Adipocyte (in vitro differentiated cells): ENCODE measurements at regions not wholly inside any gene's neighbourhood (a gene's known extent, or its start where the extent isn't known, plus 50 kb on each side); places are given as distances from the start of the nearest gene placed in this dataset.
"Not testable (repeated sequence)": the region's sequence is repeated elsewhere in the genome, so short reads cannot be mapped to it uniquely, and the experiment has no call there.

Experiments
- DNase-seq: peaks from one replicate; pipeline ENCODE4 v3.0.0-alpha.2; 2015; ENCODE audit warnings: low read depth
- H3K27me3 ChIP-seq: replicated peaks from 2 replicates; pipeline ENCODE4 v1.7.0; 2013; ENCODE audit warnings: mild to moderate bottlenecking, low read length, moderate library complexity; ENCODE audit not compliant: control insufficient read depth, insufficient read depth
- H3K36me3 ChIP-seq: 2 replicates; pipeline ENCODE4 v1.7.0; 2013; ENCODE audit warnings: low read length, mild to moderate bottlenecking, moderate library complexity; ENCODE audit not compliant: control insufficient read depth, insufficient read depth, severe bottlenecking
- H3K4me1 ChIP-seq: 2 replicates; pipeline ENCODE4 v1.7.0; 2013; ENCODE audit warnings: mild to moderate bottlenecking, low read length, moderate library complexity; ENCODE audit not compliant: control insufficient read depth, insufficient read depth
- H3K4me3 ChIP-seq: 2 replicates; pipeline ENCODE4 v1.7.0; 2013; ENCODE audit warnings: mild to moderate bottlenecking, low read length, moderate library complexity
- H3K9ac ChIP-seq: 2 replicates; pipeline ENCODE4 v1.7.0; 2013; ENCODE audit warnings: mild to moderate bottlenecking, low read length, moderate library complexity
- H3K9me3 ChIP-seq: 2 replicates; pipeline ENCODE4 v1.7.0; 2013; ENCODE audit warnings: mild to moderate bottlenecking, low read length, moderate library complexity; ENCODE audit not compliant: control insufficient read depth

GRCh38 chr20:57812632-57813031, 102.8 kb upstream of the PMEPA1 start:
- H3K27me3 ChIP-seq, result peaks cover 54% of the 10 kb centered on the region
- H3K4me1 ChIP-seq, H3K4me3 ChIP-seq, H3K36me3 ChIP-seq, DNase-seq, H3K9ac ChIP-seq, H3K9me3 ChIP-seq: not testable (repeated sequence)

GRCh38 chr20:57811374-57812020, 101.7 kb upstream of the PMEPA1 start:
- H3K4me3 ChIP-seq, result no peak overlapping the region
- no peaks in the 10 kb centered on the region for H3K9me3 ChIP-seq
- H3K36me3 ChIP-seq, result no peaks in the 10 kb centered on the region
- no peak overlapping the region for H3K9ac ChIP-seq
- H3K4me1 ChIP-seq, result no peaks in the 10 kb centered on the region
- H3K27me3 ChIP-seq, result peaks cover 54% of the 10 kb centered on the region
- no peak for DNase-seq

- H3K4me3 ChIP-seq, result no peak overlapping the region
- DNase-seq, result no peak
- no peak overlapping the region for H3K9ac ChIP-seq
- H3K9me3 ChIP-seq, result no peaks in the 10 kb centered on the region
- H3K36me3 ChIP-seq, result no peaks in the 10 kb centered on the region
- peaks cover 62% of the 10 kb centered on the region for H3K27me3 ChIP-seq
- H3K4me1 ChIP-seq, result no peaks in the 10 kb centered on the region
Observed at GRCh38 chr20:57810511-57811373, 100.9 kb upstream of the PMEPA1 start.

GRCh38 chr20:57809661-57810172, 99.9 kb upstream of the PMEPA1 start:
- Histone ChIP-seq H3K9me3 (no peaks in the 10 kb centered on the region), H3K9ac (no peak overlapping the region), H3K36me3 (no peaks in the 10 kb centered on the region), H3K4me3 (no peak overlapping the region), H3K27me3 (peaks cover 63% of the 10 kb centered on the region), H3K4me1 (no peaks in the 10 kb centered on the region)
- no peak for DNase-seq

DNA sequence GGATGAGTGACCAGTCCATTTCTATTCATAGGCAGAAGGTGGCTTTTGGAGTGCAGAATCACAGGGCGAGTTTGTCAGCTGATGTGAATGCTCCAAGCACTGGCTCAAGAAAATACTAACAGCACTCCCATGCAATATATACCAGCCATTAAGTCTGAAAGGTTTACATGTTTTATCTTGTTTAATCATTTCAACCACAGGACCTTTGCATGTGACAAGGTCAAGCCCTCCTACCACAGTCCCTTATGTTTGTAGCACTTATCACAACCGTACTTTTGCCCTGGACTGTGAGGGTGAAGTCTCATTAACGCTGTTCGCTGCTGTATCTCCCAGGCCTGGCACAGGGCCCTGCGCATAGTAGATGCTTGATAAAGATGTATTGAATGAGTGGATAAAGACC, 99.3 kb upstream of the PMEPA1 start:
- H3K27me3 ChIP-seq, result peaks cover 63% of the 10 kb centered on the region
- no peaks in the 10 kb centered on the region for H3K36me3 ChIP-seq
- H3K9ac ChIP-seq, result no peak overlapping the region
- no peaks in the 10 kb centered on the region for H3K9me3 ChIP-seq
- no peaks in the 10 kb centered on the region for H3K4me1 ChIP-seq
- no peak overlapping the region for H3K4me3 ChIP-seq
- DNase-seq, result no peak

DNA sequence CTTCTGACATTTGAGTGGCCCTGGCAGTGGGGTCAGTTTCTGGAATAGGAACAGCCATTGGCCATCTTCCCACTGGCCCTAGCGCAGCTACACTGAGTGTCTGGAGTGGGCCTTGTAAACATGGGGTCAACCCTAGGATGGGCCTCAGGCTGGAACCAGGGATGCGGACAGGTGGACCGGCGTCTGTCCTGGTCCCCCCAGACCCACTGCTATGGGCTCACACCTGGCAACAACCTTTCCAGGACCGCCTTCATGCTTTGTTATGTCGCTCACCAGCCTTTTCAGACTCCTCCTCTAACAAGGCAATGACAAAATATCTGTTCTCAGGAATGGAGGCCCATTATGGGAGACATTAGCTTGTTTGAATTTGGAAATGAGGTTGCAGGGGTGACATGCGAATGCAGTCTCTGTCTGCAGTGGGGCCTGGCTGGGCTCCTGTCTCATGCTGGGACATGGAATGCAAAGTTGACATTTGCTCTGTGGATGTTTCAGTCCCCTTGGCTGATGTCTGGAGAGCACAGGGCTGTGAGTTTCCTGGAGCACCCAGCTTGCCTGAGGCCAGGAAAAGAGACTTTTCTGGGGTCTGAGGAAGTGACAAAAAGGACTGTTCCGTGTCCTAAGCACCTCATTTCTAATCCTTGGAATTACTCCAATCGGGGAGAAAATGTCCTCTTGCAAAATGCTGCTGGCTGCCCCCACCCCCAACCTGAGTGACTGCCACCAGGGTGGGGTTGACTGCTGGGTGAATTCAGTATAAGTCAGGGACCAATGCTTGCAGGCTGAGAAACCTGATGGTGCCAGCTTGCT, 98.7 kb upstream of the PMEPA1 start:
- H3K27me3 ChIP-seq, result peaks cover 62% of the 10 kb centered on the region
- no peaks in the 10 kb centered on the region for H3K9me3 ChIP-seq
- no peak overlapping the region for H3K9ac ChIP-seq
- DNase-seq, result no peak
- H3K4me1 ChIP-seq, result no peaks in the 10 kb centered on the region
- no peaks in the 10 kb centered on the region for H3K36me3 ChIP-seq
- H3K4me3 ChIP-seq, result no peak overlapping the region

DNA sequence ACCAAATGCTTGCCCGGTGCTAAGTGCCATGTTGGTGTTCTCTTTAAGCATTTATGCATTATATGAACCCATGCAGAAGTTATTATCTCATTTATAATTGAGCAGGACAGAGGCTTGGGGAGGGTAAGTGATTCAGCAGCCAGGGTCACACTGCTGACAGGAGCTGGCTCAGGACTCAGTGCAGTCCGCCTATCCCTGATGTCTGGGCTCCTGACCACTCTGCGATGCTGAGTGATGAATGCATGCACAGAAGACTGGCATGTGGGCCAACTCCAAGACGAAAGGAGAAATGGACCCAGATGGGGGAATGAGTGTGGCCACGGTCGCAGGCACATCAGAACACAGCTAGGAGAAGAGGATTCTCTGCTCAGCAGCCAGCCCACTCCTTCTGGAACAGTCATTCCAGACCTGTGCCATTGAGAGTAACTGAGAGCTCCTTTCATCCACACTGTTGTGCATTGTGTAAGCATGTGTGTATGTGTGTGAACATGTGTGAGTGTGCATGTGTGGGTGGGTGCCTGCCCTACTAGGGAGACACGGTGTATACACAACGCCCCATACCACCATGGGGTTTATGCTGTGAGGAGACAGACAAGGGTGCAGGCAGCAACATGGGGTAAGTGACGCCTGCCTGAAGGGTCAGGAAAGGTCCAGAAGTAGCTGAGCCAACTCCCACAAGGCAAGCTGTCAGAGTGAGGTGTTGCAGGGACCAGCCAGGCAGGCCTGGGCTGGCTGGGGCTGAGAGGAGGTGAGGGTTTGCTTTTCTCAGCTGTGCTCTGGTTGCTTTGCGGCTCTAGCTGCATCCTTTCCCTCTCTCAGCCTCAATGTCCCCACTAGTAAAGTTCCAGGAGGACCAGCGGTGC, 97.8 kb upstream of the PMEPA1 start:
- Histone ChIP-seq H3K36me3 (no peaks in the 10 kb centered on the region), H3K4me3 (no peak overlapping the region), H3K27me3 (peaks cover 69% of the 10 kb centered on the region), H3K9me3 (no peaks in the 10 kb centered on the region), H3K4me1 (no peaks in the 10 kb centered on the region), H3K9ac (no peak overlapping the region)
- no peak for DNase-seq

DNA sequence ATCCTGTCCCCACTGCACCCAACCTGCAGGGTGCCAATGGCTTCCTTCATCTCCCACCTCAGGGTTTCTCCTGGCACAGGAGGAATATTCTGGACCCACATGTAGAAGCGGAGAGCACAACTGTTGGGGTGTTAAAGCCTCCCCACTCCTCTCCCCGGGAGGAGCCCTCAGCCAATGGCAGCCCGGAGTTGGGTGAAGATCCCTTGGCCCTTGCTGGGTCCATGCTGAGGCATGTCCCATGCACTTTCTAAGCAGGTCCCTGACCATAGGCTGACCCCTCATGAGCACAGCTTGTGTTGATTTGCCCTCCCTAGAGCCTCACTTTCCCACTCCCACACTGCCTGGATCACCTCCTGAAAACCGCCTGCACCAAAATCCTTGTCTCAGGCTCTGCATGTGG, 97.2 kb upstream of the PMEPA1 start:
- Histone ChIP-seq H3K4me1 (no peaks in the 10 kb centered on the region), H3K9me3 (no peaks in the 10 kb centered on the region), H3K4me3 (no peak overlapping the region), H3K36me3 (no peaks in the 10 kb centered on the region), H3K27me3 (peaks cover 64% of the 10 kb centered on the region), H3K9ac (no peak overlapping the region)
- no peak for DNase-seq

GRCh38 chr20:57806476-57806875, 96.7 kb upstream of the PMEPA1 start:
- Histone ChIP-seq H3K4me1 (no peaks in the 10 kb centered on the region), H3K36me3 (no peaks in the 10 kb centered on the region), H3K9ac (no peak overlapping the region), H3K4me3 (no peak overlapping the region), H3K9me3 (no peaks in the 10 kb centered on the region), H3K27me3 (peaks cover 64% of the 10 kb centered on the region)
- DNase-seq, result no peak

DNA sequence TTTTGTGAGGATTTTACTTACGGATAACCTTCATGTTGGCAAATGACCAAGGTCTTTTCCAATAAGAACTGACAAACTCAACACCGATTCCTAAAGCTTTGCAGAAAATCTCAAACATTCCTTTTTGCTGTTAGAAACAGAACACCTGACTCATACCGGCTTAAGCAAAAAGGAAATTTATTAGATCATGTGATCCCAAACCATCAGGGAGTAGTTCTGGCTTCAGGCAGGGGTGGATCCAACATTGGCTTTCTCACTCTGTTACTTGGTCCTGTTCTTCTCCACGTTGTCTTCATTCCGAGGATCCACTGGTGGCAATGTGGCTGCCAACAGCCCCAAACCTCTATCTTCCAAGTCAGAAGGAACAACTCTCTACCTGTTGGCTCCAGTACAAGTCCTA, 95.9 kb upstream of the PMEPA1 start:
- Histone ChIP-seq H3K27me3 (peaks cover 59% of the 10 kb centered on the region), H3K4me1 (no peaks in the 10 kb centered on the region), H3K9ac (no peak overlapping the region), H3K36me3 (no peaks in the 10 kb centered on the region), H3K9me3 (no peaks in the 10 kb centered on the region), H3K4me3 (no peak overlapping the region)
- DNase-seq, result no peak
